Retinal pigment epithelial cell (primary cell): ENCODE measurements at regions not wholly inside any gene's neighbourhood (a gene's known extent, or its start where the extent isn't known, plus 50 kb on each side); places are given as distances from the start of the nearest gene placed in this dataset.

Experiments used
- DNase-seq: peaks from one replicate; pipeline ENCODE4 v3.0.0-alpha.2; 2010; ENCODE audit warnings: low read depth
- H3K4me3 ChIP-seq: 2 replicates; pipeline ENCODE4 v1.5.1; 2011; ENCODE audit warnings: mild to moderate bottlenecking, low read length, control low read depth, moderate library complexity
- TF ChIP-seq, protein P1 (sequence below): conservative IDR thresholded peaks from 2 replicates; pipeline ENCODE4 v1.5.1; 2011; ENCODE audit warnings: low read depth, low read length, control low read depth, inconsistent platforms

DNA sequence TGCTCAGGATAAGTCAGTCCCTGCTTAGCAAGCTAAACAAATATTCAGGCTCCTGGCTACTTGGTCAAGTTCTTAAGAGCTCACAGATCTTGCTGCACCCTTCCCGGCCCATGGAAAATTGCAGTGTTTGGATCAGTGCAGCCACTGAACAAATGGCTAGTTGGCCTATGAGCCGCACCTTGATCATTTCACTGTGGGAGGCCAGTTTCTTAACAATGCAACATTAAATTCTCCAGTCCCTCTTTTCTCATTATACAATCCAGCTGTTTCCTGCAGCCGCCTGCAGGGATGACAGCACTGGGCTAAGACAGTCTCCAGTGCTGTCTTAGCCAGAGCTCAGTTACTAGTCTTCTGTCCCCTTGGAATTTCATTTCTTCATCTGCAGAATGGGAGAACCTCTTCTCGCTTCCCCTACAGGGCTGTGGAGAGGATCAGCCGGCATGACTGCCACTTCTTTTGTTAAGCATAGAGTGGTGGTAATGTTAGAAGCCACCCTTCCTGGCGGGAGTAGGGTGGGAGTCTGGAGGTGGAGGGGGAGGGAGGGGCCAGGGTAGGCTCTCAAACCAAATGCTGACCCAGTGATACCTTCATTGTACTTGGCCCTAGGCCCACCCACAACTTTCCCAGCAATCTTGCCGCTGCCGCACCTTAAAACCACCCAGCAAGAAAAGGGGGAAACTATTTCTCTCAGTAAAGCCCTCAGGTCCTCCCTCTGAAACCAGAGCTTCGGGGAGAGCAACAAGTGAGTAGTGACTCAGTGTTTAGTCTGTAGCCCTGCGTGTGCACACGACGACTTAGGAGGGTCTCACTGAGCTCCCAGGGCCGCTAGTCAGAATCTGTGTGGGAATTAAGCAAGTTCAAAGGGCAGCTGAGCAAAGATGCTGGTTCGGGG is 145.7 kb downstream of the NUAK1 start:
- DNase-seq, result no peak
- no peak overlapping the region for H3K4me3 ChIP-seq
- TF ChIP-seq, protein P1, sequence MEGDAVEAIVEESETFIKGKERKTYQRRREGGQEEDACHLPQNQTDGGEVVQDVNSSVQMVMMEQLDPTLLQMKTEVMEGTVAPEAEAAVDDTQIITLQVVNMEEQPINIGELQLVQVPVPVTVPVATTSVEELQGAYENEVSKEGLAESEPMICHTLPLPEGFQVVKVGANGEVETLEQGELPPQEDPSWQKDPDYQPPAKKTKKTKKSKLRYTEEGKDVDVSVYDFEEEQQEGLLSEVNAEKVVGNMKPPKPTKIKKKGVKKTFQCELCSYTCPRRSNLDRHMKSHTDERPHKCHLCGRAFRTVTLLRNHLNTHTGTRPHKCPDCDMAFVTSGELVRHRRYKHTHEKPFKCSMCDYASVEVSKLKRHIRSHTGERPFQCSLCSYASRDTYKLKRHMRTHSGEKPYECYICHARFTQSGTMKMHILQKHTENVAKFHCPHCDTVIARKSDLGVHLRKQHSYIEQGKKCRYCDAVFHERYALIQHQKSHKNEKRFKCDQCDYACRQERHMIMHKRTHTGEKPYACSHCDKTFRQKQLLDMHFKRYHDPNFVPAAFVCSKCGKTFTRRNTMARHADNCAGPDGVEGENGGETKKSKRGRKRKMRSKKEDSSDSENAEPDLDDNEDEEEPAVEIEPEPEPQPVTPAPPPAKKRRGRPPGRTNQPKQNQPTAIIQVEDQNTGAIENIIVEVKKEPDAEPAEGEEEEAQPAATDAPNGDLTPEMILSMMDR, result no peak

GRCh38 chr12:105993766-105994555 is 144.8 kb downstream of the NUAK1 start:
- no peak for DNase-seq
- TF ChIP-seq, protein P1, result no peak
- no peak overlapping the region for H3K4me3 ChIP-seq

DNA sequence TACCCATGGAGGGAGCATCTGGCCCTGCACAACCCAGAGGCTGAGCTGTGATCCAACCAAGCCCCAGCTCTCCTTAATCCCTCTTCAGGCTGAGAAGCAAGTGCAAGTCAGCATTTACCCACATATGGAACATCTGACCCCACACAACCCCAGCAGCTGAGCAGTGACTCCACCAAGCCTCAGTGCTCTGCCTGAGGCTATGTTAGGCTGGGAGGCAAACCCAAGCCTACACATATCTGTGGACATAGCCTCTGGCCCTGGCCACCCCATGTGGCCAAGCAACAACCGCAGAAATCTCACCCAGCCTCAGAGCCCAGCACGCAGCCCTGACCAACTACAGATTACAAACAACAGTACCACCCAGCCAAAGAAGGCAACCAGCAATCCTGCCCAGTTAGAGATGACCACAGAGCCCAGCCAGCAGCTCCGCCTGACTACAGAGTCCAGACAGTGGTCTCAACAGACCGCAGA is 142.8 kb downstream of the NUAK1 start:
- DNase-seq, result no peak
- no peak overlapping the region for H3K4me3 ChIP-seq
- TF ChIP-seq, protein P1, result no peak

DNA sequence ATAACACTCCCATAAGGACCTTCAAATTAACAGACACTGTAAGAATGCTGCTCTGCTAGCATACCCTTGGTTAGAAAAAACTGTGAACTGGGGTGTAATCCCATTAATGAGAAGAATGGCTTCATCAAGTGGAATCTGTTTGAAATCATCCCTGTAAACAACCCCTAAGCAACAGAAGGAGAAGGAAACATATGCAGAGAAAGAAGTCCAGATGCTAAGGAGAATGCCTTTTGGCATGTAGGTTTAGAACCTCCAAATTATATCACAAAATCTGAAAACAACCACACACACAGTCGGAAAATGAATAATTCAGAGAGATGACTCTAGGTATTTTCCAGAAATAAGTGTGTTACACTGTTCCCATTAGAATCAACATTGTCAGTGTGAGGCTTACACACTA is 140.2 kb downstream of the NUAK1 start:
- TF ChIP-seq, protein P1, result no peak
- no peak overlapping the region for H3K4me3 ChIP-seq
- no peak for DNase-seq

DNA sequence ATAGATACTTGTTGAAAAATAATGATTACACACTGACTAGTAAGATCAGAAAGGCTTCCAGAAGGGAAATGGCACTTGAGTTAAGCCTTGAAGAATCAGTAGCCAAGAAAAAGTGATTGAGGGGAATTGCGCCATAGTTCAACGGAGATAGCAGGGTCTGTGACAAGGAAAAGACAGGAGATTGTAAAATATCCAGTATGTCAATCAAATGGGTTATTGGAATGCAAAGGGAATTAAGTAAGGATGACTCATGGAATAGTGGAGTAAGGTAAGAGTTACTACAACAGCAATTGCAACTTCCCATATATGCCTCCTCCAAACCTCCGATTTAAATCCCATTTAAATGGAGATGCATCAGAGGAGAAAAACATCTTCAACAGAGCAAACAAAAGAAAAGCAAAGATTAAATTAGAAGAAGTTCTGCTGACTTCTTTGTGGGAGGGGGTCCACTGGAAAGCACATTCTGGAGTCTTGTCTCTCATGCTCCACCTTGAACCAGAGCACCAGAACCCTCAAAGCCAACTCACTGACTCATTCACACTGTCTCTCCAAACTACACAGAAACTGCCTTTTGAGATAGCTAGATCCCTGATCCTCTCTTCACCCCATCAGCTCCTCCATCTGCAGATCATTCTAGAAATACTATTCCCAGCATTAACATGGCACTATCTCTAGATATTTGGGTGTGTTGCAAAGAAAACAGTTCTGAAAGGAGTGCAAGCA is 138.2 kb downstream of the NUAK1 start:
- no peak overlapping the region for H3K4me3 ChIP-seq
- DNase-seq, result no peak
- TF ChIP-seq, protein P1, result no peak

GRCh38 chr12:106001105-106001836 is 137.5 kb downstream of the NUAK1 start:
- H3K4me3 ChIP-seq, result no peak overlapping the region
- TF ChIP-seq, protein P1, result no peak
- no peak for DNase-seq
